ENCODE measurements at regions not wholly inside any gene's neighbourhood (a gene's known extent, or its start where the extent isn't known, plus 50 kb on each side); places are given as distances from the start of the nearest gene placed in this dataset.

DNA sequence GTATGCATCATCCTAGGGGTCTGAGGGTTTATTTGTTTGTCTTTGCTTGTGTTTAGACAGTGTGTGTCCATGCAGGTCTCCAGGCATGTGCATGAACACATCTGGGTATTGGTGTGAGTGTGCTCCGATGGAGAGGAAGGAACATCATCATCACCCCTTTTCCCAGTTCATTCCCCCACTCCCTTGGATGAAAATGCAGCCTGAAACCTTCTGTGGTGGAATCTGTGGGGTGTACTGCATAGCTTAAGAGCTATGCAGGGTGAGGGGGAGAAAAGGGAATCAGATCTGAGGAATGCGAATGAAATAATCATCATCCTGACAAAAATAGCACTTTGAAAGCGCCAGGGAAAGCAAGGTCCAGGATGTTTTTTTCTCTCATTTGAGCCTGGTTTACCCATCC, 520.1 kb downstream of the NTRK3 start:
- H3K9me3 Mint-ChIP-seq = peaks cover 2% of the 10 kb centered on the region
- no peak for DNase-seq (ENCODE audit: low spot score)
- no peak overlapping the region for H3K9ac ChIP-seq
- H3K4me1 ChIP-seq = no peaks in the 10 kb centered on the region
- no peak overlapping the region for H3K27ac Mint-ChIP-seq
- no peak overlapping the region for H3K27ac ChIP-seq
- peaks cover 5% of the 10 kb centered on the region for H3K27me3 Mint-ChIP-seq (ENCODE audit: insufficient read depth, low read depth)
- no peaks in the 10 kb centered on the region for H3F3A ChIP-seq (ENCODE audit: low read depth)
- H3K27me3 ChIP-seq = no peaks in the 10 kb centered on the region
- no peaks in the 10 kb centered on the region for H3K36me3 Mint-ChIP-seq
- H4K20me1 ChIP-seq (ENCODE audit: low read depth) = no peaks in the 10 kb centered on the region
- no peak overlapping the region for H3K4me3 ChIP-seq
- no peaks in the 10 kb centered on the region for H3K79me2 ChIP-seq (ENCODE audit: low read depth)
- H3K4me1 Mint-ChIP-seq = peaks cover 41% of the 10 kb centered on the region
- no peak overlapping the region for H3K4me2 ChIP-seq
- H3K9me3 ChIP-seq (ENCODE audit: low read depth) = no peaks in the 10 kb centered on the region
- H3K4me3 Mint-ChIP-seq = no peak overlapping the region
- TF ChIP-seq EZH2phosphoT487 (IDR thresholded peaks at IDR 0.05) (no peak), EZH2 (IDR thresholded peaks at IDR 0.05) (no peak)
- TF ChIP-seq, protein P1, sequence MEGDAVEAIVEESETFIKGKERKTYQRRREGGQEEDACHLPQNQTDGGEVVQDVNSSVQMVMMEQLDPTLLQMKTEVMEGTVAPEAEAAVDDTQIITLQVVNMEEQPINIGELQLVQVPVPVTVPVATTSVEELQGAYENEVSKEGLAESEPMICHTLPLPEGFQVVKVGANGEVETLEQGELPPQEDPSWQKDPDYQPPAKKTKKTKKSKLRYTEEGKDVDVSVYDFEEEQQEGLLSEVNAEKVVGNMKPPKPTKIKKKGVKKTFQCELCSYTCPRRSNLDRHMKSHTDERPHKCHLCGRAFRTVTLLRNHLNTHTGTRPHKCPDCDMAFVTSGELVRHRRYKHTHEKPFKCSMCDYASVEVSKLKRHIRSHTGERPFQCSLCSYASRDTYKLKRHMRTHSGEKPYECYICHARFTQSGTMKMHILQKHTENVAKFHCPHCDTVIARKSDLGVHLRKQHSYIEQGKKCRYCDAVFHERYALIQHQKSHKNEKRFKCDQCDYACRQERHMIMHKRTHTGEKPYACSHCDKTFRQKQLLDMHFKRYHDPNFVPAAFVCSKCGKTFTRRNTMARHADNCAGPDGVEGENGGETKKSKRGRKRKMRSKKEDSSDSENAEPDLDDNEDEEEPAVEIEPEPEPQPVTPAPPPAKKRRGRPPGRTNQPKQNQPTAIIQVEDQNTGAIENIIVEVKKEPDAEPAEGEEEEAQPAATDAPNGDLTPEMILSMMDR (IDR thresholded peaks at IDR 0.05) = no peak
- no peaks in the 10 kb centered on the region for H3K36me3 ChIP-seq
- H2AFZ ChIP-seq (replicated peaks) = no peak overlapping the region

DNA sequence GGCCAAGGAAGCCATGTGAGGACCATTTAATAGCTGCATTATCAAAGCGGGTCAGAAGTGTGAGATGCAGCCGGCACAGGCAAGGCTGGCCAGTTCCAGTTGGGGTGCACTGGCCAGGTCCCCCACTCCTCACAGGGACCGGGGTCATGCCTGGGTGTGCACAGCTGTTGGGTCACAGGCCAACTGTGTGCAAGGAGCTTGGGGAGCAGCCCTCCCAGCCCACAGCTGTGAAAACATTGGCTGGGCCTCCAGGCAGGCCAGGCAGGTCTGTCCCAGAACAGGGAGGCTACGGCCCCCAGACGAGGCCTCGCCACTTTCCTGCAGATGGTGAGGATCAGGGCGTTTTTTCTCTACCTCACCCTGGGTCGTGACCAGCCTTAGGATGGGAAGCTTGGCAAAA, 521.0 kb downstream of the NTRK3 start:
- Mint-ChIP-seq H3K27me3 (ENCODE audit: insufficient read depth, low read depth) (peaks cover 5% of the 10 kb centered on the region), H3K27ac (no peak overlapping the region), H3K4me3 (no peak overlapping the region), H3K36me3 (no peaks in the 10 kb centered on the region), H3K9me3 (peaks cover 2% of the 10 kb centered on the region), H3K4me1 (peaks cover 41% of the 10 kb centered on the region)
- no peaks in the 10 kb centered on the region for H3K27me3 ChIP-seq
- no peak overlapping the region for H2AFZ ChIP-seq (replicated peaks)
- no peak overlapping the region for H3K27ac ChIP-seq
- H3K4me1 ChIP-seq = no peaks in the 10 kb centered on the region
- H4K20me1 ChIP-seq (ENCODE audit: low read depth) = no peaks in the 10 kb centered on the region
- H3K4me3 ChIP-seq = no peak overlapping the region
- H3K4me2 ChIP-seq = no peak overlapping the region
- TF ChIP-seq, protein P1 (IDR thresholded peaks at IDR 0.05) = no peak
- no peak for TF ChIP-seq EZH2phosphoT487 (IDR thresholded peaks at IDR 0.05)
- no peak for TF ChIP-seq EZH2 (IDR thresholded peaks at IDR 0.05)
- no peaks in the 10 kb centered on the region for H3F3A ChIP-seq (ENCODE audit: low read depth)
- H3K9me3 ChIP-seq (ENCODE audit: low read depth) = no peaks in the 10 kb centered on the region
- no peaks in the 10 kb centered on the region for H3K36me3 ChIP-seq
- DNase-seq (ENCODE audit: low spot score) = no peak
- no peak overlapping the region for H3K9ac ChIP-seq
- H3K79me2 ChIP-seq (ENCODE audit: low read depth) = no peaks in the 10 kb centered on the region

DNA sequence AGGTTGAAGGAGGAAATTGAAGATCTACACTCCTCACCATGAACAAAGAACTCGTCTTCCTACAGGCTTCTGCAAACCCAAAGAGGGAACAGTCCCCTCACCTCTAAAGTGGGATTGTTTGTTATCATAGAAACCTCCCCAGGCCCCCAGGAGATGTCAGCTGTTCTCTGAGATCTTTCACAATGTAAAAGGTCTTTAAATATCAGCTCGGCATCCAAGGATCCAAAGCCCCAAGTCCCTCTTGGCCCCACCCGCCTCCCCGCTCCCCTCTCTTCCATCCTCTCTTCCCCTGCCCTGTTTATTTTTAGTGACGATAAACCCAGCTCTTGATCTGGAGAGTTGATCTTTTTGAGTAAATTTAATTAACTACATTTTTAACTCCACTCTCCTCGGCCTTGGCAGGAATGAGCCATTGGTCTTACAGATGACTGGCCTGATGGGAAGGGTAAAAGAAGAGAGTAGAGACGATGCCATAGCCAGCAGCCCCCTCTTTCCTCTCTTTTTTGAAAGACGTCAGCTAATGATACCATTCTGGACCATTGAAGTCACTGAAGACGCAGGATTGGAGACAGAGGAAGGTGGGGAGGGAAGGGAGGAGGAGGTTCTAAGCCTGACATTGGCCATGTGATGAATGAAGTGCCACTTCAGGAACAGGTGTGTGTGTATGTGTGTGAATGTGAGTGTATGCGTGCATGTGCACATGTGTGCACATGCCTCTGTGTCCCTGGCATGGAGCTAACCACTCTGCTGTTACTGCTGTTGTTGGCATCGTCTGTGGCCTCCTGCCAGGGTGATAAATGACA, 521.8 kb downstream of the NTRK3 start:
- Histone ChIP-seq H2AFZ (replicated peaks) (no peak overlapping the region), H4K20me1 (ENCODE audit: low read depth) (no peaks in the 10 kb centered on the region), H3F3A (ENCODE audit: low read depth) (no peaks in the 10 kb centered on the region), H3K79me2 (ENCODE audit: low read depth) (no peaks in the 10 kb centered on the region), H3K27me3 (no peaks in the 10 kb centered on the region), H3K36me3 (no peaks in the 10 kb centered on the region), H3K9me3 (ENCODE audit: low read depth) (no peaks in the 10 kb centered on the region), H3K4me2 (no peak overlapping the region), H3K9ac (no peak overlapping the region), H3K27ac (no peak overlapping the region), H3K4me1 (no peaks in the 10 kb centered on the region), H3K4me3 (no peak overlapping the region)
- peaks cover 5% of the 10 kb centered on the region for H3K27me3 Mint-ChIP-seq (ENCODE audit: insufficient read depth, low read depth)
- DNase-seq (ENCODE audit: low spot score) = no peak
- no peak overlapping the region for H3K4me3 Mint-ChIP-seq
- H3K27ac Mint-ChIP-seq = no peak overlapping the region
- peaks cover 41% of the 10 kb centered on the region for H3K4me1 Mint-ChIP-seq
- TF ChIP-seq EZH2phosphoT487 (IDR thresholded peaks at IDR 0.05) (no peak), EZH2 (IDR thresholded peaks at IDR 0.05) (no peak)
- TF ChIP-seq, protein P1 (IDR thresholded peaks at IDR 0.05) = no peak
- H3K36me3 Mint-ChIP-seq = no peaks in the 10 kb centered on the region
- peaks cover 2% of the 10 kb centered on the region for H3K9me3 Mint-ChIP-seq

All from neural progenitor cell (in vitro differentiated cells).